ENCODE measurements at regions not wholly inside any gene's neighbourhood (a gene's known extent, or its start where the extent isn't known, plus 50 kb on each side); places are given as distances from the start of the nearest gene placed in this dataset.

- TF ChIP-seq CTCF (conservative IDR thresholded peaks at IDR 0.05; ENCODE audit: low read depth, low read length): no peak
Observed at GRCh38 chr9:135341612-135342169, 137.9 kb upstream of the PPP1R26 start.

GRCh38 chr9:135342206-135343130 is 137.1 kb upstream of the PPP1R26 start:
- no peak for DNase-seq (ENCODE audit: low read depth)
- no peak for TF ChIP-seq CTCF (conservative IDR thresholded peaks at IDR 0.05; ENCODE audit: low read depth, low read length)
- no peak overlapping the region for H3K4me3 ChIP-seq (ENCODE audit: low read depth, low read length)

More at GRCh38 chr9:135341612-135342169, 137.9 kb upstream of the PPP1R26 start:
- no peak overlapping the region for H3K4me3 ChIP-seq (ENCODE audit: low read depth, low read length)
- no peak for DNase-seq (ENCODE audit: low read depth)

GRCh38 chr9:135343136-135343535 is 136.4 kb upstream of the PPP1R26 start:
- TF ChIP-seq CTCF (conservative IDR thresholded peaks at IDR 0.05; ENCODE audit: low read depth, low read length): no peak
- DNase-seq (ENCODE audit: low read depth): no peak
- H3K4me3 ChIP-seq (ENCODE audit: low read depth, low read length): no peak overlapping the region

GRCh38 chr9:135343837-135344522 is 135.6 kb upstream of the PPP1R26 start:
- peak; percentile 67 for TF ChIP-seq CTCF (conservative IDR thresholded peaks at IDR 0.05; ENCODE audit: low read depth, low read length)
- no peak for DNase-seq (ENCODE audit: low read depth)
- no peak overlapping the region for H3K4me3 ChIP-seq (ENCODE audit: low read depth, low read length)

GRCh38 chr9:135344523-135344901 is 135.1 kb upstream of the PPP1R26 start:
- TF ChIP-seq CTCF (conservative IDR thresholded peaks at IDR 0.05; ENCODE audit: low read depth, low read length): no peak
- no peak overlapping the region for H3K4me3 ChIP-seq (ENCODE audit: low read depth, low read length)
- DNase-seq (ENCODE audit: low read depth): no peak

GRCh38 chr9:135344915-135345500 is 134.6 kb upstream of the PPP1R26 start:
- H3K4me3 ChIP-seq (ENCODE audit: low read depth, low read length): no peak overlapping the region
- no peak for DNase-seq (ENCODE audit: low read depth)
- TF ChIP-seq CTCF (conservative IDR thresholded peaks at IDR 0.05; ENCODE audit: low read depth, low read length): no peak

Measured in epithelial cell of proximal tubule (primary cell).